ENCODE measurements at regions not wholly inside any gene's neighbourhood (a gene's known extent, or its start where the extent isn't known, plus 50 kb on each side); places are given as distances from the start of the nearest gene placed in this dataset.

- Mint-ChIP-seq H3K27ac (no peak overlapping the region), H3K27me3 (peaks cover 14% of the 10 kb centered on the region), H3K4me1 (peaks cover 4% of the 10 kb centered on the region), H3K9me3 (ENCODE audit: low read depth) (no peaks in the 10 kb centered on the region), H3K36me3 (no peaks in the 10 kb centered on the region), H3K4me3 (no peak overlapping the region)
- DNase-seq = no peak
- no peak for ATAC-seq
- CTCF ChIA-PET = interaction anchor here (1.1 to 2.4 kb wide), 3 partner anchors 16 to 317 kb away, joined by 5 to 11 read pairs (median 9); no protein-coding TSS in a partner anchor
These were observed 53.9 kb upstream of the SEC11C start for GRCh38 chr18:59085797-59086196.

GRCh38 chr18:59086522-59086921 is 53.2 kb upstream of the SEC11C start:
- CTCF ChIA-PET = no interaction called here
- Mint-ChIP-seq H3K27me3 (peaks cover 14% of the 10 kb centered on the region), H3K27ac (no peak overlapping the region), H3K4me3 (no peak overlapping the region), H3K36me3 (no peaks in the 10 kb centered on the region), H3K9me3 (ENCODE audit: low read depth) (no peaks in the 10 kb centered on the region), H3K4me1 (peaks cover 4% of the 10 kb centered on the region)
- no peak for DNase-seq
- no peak for ATAC-seq

- no peaks in the 10 kb centered on the region for H3K36me3 Mint-ChIP-seq
- H3K4me3 Mint-ChIP-seq = no peak overlapping the region
- ATAC-seq = no peak
- no peaks in the 10 kb centered on the region for H3K9me3 Mint-ChIP-seq (ENCODE audit: low read depth)
- CTCF ChIA-PET = interaction anchor here (1.1 kb wide), 1 partner anchor 17 kb away, joined by 4 read pairs; no protein-coding TSS in a partner anchor
- peaks cover 14% of the 10 kb centered on the region for H3K27me3 Mint-ChIP-seq
- no peak for DNase-seq
- H3K4me1 Mint-ChIP-seq = peaks cover 4% of the 10 kb centered on the region
- no peak overlapping the region for H3K27ac Mint-ChIP-seq
These were observed 52.3 kb upstream of the SEC11C start for GRCh38 chr18:59087391-59087790.

All from activated CD8-positive, alpha-beta memory T cell treated with anti-CD3 and anti-CD28 coated beads, Interleukin-2, amount 10 ng/mL, durations not matched to agents 7 days and 5 days (primary cell).